Erythroblast (primary cell): ENCODE measurements at regions not wholly inside any gene's neighbourhood (a gene's known extent, or its start where the extent isn't known, plus 50 kb on each side); places are given as distances from the start of the nearest gene placed in this dataset.

Experiments used
- GATA1 ChIP-seq: IDR thresholded peaks from 2 replicates; pipeline ENCODE4 v1.6.1; 2011; ENCODE audit warnings: low read depth, mild to moderate bottlenecking, control low read depth, low read length, moderate library complexity
- POLR2A ChIP-seq: IDR thresholded peaks from 2 replicates; pipeline ENCODE4 v1.6.1; 2011; ENCODE audit warnings: mild to moderate bottlenecking, low read length

- TF ChIP-seq POLR2A (no peak), GATA1 (no peak)
These were observed 639.3 kb upstream of the STEAP1 start for GRCh38 chr7:89514970-89515369.
